Muscle layer of colon (tissue), 2 donors: ENCODE measurements at regions not wholly inside any gene's neighbourhood (a gene's known extent, or its start where the extent isn't known, plus 50 kb on each side); places are given as distances from the start of the nearest gene placed in this dataset.
"Not testable (repeated sequence)": the region's sequence is repeated elsewhere in the genome, so short reads cannot be mapped to it uniquely, and the experiment has no call there.

Source experiments
- H3K27ac ChIP-seq: one replicate; pipeline ENCODE4 v1.7.0; 2013; ENCODE audit warnings: low read depth, mild to moderate bottlenecking, low read length, moderate library complexity
- H3K27me3 ChIP-seq, 2 donors: one replicate each; pipeline ENCODE4 v1.7.0; 2013; ENCODE audit warnings: low read length in 2 of 2, mild to moderate bottlenecking in 2 of 2; ENCODE audit not compliant: insufficient read depth in 2 of 2, control insufficient read depth in 1 of 2
- H3K36me3 ChIP-seq: one replicate; pipeline ENCODE4 v1.7.0; 2013; ENCODE audit warnings: mild to moderate bottlenecking, low read length; ENCODE audit not compliant: insufficient read depth
- H3K4me1 ChIP-seq: one replicate; pipeline ENCODE4 v1.7.0; 2013; ENCODE audit warnings: mild to moderate bottlenecking, low read length; ENCODE audit not compliant: insufficient read depth
- H3K4me3 ChIP-seq, 2 donors: one replicate each; pipeline ENCODE4 v1.7.0; 2013; ENCODE audit warnings: low read length in 2 of 2, low read depth in 1 of 2, mild to moderate bottlenecking in 1 of 2, moderate library complexity in 1 of 2
- H3K9ac ChIP-seq: one replicate; pipeline ENCODE4 v1.7.0; 2013; ENCODE audit warnings: low read length
- H3K9me3 ChIP-seq: one replicate; pipeline ENCODE4 v1.7.0; 2013; ENCODE audit warnings: mild to moderate bottlenecking, low read length
- donor health status: abdominal sarcoma.
- donor health status: Adenocarcinoma of cecum.

DNA sequence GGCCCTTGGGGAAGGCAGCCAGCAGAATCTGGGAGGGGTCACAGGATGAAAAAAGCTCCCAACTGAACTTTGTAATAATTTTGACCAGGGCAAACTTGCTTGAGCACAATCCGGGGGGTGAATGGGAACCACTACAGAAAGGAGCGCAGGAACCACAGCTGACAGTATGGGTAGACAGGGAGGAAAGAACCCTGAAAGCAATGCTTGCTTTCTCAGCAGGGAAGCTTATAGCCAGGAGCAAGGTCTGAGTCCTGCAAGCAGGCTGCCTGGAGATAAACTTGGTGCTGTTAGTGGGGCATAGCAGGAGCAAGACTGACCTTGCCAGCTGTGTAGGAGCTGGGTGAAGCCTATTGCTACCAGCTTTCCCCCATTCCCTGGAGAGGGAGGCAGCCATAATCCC is 195.2 kb downstream of the MTCL1 start:
- Histone ChIP-seq H3K4me3 (no peak overlapping the region), H3K9me3 (no peaks in the 10 kb centered on the region), H3K36me3 (no peaks in the 10 kb centered on the region), H3K27ac (no peak overlapping the region), H3K4me1 (no peaks in the 10 kb centered on the region), H3K9ac (no peak overlapping the region), H3K27me3 (no peaks in the 10 kb centered on the region)

DNA sequence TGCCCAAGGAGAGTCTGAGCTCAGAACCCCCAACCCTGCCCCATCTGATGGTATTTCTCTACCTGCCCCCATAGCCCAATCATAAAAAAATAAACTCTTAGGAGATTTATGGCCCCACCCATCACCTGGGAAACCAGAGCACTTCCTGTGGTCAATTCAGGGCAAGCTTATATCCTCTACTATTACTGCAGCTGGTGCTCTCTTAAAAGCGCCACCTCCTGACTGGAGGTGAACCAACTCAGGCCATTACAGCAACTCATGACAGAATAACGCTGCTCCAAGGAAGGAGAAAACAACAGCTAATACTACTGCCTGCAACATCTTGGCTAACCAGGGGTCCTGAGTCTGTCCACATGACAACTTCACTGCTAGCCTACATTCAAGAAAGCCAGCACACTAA is 195.7 kb downstream of the MTCL1 start:
- H3K4me1 ChIP-seq = no peaks in the 10 kb centered on the region
- no peaks in the 10 kb centered on the region for H3K36me3 ChIP-seq
- H3K4me3 ChIP-seq = no peak overlapping the region
- no peak overlapping the region for H3K27ac ChIP-seq
- H3K27me3 ChIP-seq = no peaks in the 10 kb centered on the region
- H3K9ac ChIP-seq = no peak overlapping the region
- H3K9me3 ChIP-seq = no peaks in the 10 kb centered on the region

DNA sequence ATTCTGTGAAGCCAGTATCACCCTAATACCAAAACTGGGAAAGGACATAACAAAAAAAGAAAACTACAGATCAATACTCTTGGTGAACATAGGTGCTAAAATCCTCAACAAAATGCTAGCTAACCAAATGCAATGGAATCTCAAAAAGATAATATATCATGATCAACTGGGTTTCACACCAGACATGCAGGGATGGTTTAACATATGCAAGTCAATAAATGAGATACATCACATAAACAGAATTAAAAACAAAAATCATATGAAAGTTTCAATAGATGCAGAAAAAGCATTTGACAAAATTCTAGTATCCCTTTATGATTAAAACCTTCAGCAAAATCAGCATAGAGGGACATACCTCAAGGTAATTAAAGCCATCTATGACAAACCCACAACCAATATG is 198.2 kb upstream of the NDUFV2 start:
- Histone ChIP-seq H3K27me3 (no peaks in the 10 kb centered on the region), H3K4me1 (no peaks in the 10 kb centered on the region), H3K9ac (no peak overlapping the region), H3K27ac (no peak overlapping the region), H3K9me3 (no peaks in the 10 kb centered on the region), H3K36me3 (no peaks in the 10 kb centered on the region), H3K4me3 (no peak overlapping the region)

DNA sequence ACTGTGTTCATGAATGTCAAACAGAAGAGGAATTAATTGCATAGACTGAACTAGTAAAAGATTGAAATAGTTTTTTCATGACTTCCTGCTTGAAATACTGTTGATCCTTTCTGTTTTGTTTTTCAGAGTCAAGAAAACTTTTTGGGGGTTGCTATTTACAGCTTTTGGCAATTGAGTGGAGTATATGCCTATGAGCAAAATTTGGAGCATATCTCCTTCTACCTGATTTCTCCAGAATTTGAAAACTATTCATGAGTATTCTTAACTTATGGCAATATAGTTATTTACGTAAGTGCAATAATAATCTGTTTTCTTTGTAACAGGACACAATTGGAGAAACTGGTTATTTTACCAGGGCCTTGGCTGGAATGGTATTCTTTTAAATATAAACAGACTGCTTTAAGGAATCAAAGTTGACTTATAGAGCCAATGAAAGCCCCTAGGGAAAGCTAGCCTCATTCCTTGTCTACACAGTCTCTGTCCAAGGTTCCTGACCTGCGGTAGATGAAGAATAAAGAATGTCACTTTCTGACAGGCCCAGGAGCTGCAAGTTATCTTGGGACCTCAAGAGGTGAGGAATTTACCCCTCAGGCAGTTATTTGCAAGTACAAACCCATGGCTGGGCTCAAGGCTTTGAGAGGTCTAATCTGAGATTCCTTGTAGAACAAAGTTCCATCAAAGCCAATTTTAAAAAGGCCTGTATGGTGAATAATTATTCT is 193.5 kb upstream of the NDUFV2 start:
- H3K4me3 ChIP-seq = no peak overlapping the region
- no peaks in the 10 kb centered on the region for H3K9me3 ChIP-seq
- H3K36me3 ChIP-seq = no peaks in the 10 kb centered on the region
- H3K27ac ChIP-seq = no peak overlapping the region
- H3K4me1 ChIP-seq = peaks cover 8% of the 10 kb centered on the region
- H3K27me3 ChIP-seq = no peaks in the 10 kb centered on the region
- H3K9ac ChIP-seq = no peak overlapping the region

DNA sequence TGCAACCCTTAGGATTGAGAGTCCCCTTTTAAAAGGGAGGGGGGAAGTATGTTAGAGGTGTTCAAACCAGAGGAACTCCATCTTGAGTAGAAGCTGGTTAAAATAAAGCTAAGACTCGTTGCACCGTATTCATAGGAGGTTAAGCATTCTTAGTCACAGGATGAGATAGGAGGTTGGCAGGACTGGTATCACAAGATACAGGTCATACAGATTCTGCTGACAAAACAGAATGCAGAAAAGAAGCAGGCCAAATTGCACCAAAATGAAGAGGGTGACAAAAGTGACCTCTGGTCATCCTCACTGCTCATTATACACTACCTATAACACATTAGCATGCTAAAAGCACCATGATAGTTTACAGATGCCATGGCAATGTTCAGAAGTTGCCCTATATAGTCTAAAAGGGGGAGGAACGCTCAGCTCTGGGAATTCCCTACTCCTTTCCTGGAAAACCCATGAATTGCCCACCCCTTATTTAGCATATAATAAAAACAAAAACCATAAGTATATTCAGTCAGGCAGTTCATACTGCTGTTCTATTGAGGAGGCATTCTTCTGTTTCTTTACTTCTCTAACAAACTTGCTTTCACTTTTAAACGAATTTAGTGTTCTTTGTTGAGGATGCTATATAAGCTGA is 192.2 kb upstream of the NDUFV2 start:
- no peaks in the 10 kb centered on the region for H3K36me3 ChIP-seq
- peak overlapping the region; percentile 13 for H3K27ac ChIP-seq
- no peak overlapping the region for H3K9ac ChIP-seq
- H3K9me3 ChIP-seq = no peaks in the 10 kb centered on the region
- H3K27me3 ChIP-seq = no peaks in the 10 kb centered on the region
- peaks cover 8% of the 10 kb centered on the region for H3K4me1 ChIP-seq
- H3K4me3 ChIP-seq = no peak overlapping the region

DNA sequence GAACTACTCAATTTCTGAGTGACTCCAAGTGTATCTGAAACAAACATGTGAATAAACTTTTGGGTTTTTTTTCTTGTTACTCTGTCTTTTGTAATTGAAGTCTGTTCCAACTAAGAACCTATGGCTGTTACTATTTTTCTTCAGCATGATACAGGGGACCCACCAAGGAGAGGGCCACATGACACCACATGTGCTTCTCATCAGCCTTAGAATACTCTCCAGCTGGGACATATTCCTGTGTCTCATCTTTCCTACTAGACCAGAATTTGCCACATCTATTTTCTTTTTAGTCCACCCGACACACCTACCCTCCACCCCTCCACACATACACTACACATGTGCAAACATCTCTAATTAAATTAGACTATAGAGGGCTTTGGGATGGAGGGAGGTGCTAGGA is 191.7 kb upstream of the NDUFV2 start:
- Histone ChIP-seq H3K27ac (no peak overlapping the region), H3K9ac (no peak overlapping the region), H3K4me3 (no peak overlapping the region), H3K4me1 (peaks cover 8% of the 10 kb centered on the region), H3K36me3 (no peaks in the 10 kb centered on the region), H3K9me3 (no peaks in the 10 kb centered on the region), H3K27me3 (no peaks in the 10 kb centered on the region)

DNA sequence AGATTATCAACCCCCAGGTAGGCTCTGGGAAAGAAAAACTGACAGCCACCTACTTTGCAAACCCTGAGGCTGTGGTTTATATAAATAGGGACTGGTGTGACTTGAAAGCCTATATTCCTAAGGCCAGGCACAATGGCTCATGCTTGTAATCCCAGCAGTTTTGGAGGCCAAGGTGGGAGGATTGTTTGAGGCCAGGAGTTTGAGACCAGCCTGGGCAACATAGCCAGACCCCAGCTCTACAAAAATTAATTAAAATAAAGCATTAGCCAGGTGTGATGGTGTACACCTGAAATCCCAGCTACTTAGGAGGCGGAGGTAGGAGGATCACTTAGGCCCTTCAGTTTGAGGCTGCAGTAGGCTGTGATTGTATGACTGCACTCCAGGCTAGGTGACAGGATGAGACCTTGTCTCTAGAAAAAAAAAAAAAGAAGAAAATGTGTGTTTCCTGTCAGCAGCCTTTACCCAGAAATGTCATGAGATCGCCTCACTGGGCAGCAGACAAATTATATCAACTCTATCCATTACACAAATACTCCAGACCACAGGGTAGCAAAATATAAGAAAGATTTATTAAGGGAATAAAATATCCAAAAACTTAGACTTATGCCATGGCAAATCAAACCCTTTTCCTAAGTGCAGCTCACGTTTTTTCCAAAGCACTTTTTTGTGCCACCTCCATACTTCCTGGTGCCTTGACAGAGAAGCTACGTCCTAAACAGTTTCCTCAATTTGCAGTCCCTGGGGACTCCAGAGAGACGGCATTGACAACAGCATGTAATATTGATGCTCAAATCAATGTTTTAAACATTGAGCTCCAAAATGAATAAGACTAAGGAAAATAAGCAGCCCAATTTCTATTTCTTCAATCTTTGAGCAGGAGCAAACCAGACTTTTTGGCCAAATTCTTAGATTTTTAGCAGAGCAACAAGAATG is 190.8 kb upstream of the NDUFV2 start:
- no peak overlapping the region for H3K27ac ChIP-seq

DNA sequence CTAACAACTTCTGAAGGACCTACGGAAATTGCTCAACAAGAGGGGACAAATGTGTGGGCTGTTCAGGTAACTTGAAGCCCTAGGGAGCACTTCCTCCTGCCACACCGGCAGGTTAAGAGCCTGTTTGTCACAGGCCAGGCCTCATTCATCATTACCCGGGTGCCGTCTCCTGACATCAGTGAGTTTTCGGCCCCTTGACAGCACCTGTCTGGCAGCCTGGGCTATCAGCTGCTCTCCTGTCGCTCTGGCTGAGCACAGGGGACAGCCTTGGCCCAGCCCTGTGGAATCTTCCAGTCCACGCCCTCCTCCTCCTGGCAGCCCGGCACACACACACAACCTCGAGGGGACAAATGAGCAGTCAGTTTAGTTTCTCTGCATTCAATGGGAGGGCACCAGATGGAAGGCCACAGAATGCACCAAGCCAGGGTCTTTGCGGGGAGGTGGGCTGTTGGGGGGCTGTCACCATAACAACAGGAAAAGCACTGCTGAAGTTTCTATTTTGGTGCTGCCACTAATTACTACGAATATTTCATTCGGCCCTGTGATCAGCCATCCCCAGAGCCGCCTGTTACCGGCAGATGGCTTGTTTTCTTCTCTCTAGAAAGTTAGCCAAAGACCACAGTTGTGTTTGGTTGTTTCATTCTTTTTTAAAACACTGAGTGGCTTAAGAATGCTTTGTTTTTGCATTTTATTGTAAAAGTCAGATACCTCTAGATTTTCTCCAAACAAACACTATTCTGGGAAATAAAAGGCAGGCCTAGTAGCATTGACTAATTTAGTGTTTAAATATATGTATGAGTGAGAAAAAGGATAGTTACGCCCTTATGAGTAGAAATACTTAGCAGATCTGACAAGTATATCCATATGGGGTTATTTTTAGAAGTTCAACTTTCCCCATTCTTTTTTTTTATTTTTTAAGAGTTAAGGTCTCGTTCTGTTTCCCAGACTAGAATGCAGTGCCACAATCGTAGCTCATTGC is 189.9 kb upstream of the NDUFV2 start:
- Histone ChIP-seq H3K9ac (no peak overlapping the region), H3K9me3 (no peaks in the 10 kb centered on the region), H3K36me3 (no peaks in the 10 kb centered on the region), H3K4me3 (no peak overlapping the region), H3K27me3 (no peaks in the 10 kb centered on the region), H3K27ac (no peak overlapping the region), H3K4me1 (peaks cover 8% of the 10 kb centered on the region)

More for the DNA sequence above, 190.8 kb upstream of the NDUFV2 start:
- Histone ChIP-seq H3K9ac (no peak overlapping the region), H3K4me3 (no peak overlapping the region), H3K36me3 (no peaks in the 10 kb centered on the region), H3K4me1 (peaks cover 8% of the 10 kb centered on the region), H3K9me3 (no peaks in the 10 kb centered on the region), H3K27me3 (no peaks in the 10 kb centered on the region)

DNA sequence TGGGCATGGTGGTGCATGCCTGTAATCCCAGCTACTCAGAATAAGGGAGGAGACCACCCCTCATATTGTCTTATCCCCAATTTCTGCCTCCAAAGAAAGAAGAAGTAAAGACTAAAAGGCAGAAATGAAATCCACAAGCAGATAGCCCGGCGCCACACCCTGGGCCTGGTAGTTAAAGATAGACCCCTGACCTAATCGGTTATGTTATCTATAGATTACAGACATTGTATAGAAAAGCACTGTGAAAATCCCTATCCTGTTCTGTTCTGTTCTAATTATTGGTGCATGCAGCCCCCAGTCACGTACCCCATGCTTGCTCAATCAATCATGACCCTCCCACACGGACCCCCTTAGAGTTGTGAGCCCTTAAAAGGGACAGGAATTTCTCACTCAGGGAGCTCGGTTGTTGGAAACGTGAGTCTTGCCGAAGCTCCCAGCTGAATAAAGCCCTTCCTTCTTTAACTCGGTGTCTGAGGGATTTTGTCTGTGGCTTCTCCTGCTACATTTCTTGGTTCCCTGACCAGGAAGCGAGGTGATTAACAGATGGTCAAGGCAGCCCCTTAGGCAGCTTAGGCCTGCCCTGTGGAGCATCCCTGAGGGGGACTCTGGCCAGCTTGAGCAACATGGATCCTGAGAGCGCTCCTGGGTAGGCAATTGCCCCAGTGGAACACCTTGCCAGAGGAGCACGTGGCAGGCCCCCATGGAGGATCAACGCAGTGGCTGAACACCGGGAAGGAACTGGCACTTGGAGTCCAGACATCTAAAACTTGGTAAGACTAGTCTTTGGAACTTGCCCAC is 188.7 kb upstream of the NDUFV2 start:
- not testable (repeated sequence) for H3K27ac ChIP-seq, H3K36me3 ChIP-seq, H3K9me3 ChIP-seq, H3K4me1 ChIP-seq, H3K9ac ChIP-seq, H3K27me3 ChIP-seq, H3K4me3 ChIP-seq

DNA sequence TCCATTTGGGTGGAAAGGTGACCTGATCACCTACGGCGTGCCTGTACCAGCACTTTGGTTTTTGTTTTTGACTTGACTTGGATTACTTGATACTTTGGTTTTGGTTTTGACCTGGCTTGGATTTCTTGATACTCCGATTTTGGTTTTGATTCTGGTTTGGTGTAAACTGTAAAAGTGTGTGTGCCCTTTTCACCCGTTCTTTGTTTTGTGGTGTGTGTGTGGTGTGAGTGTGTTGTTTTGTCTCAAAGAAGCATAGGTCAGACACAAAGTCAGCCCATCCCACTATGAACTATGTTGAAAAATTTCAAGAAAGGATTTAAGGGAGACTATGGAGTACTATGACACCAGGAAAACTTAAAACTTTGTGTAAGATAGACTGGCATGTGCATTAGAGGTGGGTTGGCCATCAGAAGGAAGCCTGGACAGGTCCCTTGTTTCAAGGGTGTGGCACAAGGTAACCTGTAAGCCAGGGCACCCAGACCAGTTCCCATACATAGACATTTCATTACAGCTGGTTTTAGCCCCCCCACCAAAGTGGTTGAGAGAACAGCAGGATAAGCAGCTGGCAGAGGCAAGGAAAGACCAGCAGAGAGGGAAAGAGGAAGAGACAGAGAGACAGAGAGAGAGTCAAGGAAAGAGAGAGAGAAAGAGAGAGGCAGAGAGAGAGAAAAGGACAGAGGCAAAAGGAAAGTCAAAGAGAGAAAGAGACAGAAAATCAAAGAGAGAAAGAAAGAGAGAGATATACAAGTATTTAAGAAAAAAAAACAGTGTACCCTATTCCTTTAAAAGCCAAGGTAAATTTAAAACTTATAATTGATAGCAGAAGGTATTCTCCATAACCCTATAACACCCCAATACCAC is 187.9 kb upstream of the NDUFV2 start:
- not testable (repeated sequence) for H3K36me3 ChIP-seq, H3K27me3 ChIP-seq, H3K9me3 ChIP-seq, H3K9ac ChIP-seq, H3K4me3 ChIP-seq, H3K4me1 ChIP-seq, H3K27ac ChIP-seq
